ENCODE measurements at regions not wholly inside any gene's neighbourhood (a gene's known extent, or its start where the extent isn't known, plus 50 kb on each side); places are given as distances from the start of the nearest gene placed in this dataset.

DNA sequence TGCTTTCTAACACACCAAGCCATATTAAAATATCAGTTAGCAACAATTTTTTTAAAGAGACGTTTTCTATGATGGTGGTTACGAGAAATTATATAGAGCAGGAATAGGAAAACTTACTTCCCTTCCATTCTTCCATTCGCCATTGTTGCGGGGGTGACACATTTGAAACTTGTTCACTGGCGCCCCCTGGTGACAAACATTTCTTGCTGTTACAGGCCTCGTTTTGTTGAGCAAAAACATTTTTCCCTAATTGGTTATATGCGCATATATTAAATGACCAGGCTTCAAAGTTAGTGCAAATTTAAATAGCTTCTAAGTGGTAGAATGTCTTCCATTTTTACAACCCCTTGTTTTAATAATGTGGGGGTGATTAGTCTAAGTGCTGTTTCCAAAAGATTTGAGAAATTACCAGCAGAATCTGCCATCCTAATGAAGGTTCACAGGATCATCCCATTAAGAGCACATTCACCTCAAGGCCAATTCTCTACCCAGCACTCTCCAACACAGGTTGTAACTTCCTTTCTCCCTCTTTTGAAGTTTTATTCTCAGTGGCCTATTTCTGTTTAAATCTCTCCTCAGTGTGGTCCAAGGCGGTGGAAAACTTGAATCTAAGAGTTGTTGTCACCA lies 1124.7 kb downstream of the FLRT2 start:
- TF ChIP-seq, protein P1, sequence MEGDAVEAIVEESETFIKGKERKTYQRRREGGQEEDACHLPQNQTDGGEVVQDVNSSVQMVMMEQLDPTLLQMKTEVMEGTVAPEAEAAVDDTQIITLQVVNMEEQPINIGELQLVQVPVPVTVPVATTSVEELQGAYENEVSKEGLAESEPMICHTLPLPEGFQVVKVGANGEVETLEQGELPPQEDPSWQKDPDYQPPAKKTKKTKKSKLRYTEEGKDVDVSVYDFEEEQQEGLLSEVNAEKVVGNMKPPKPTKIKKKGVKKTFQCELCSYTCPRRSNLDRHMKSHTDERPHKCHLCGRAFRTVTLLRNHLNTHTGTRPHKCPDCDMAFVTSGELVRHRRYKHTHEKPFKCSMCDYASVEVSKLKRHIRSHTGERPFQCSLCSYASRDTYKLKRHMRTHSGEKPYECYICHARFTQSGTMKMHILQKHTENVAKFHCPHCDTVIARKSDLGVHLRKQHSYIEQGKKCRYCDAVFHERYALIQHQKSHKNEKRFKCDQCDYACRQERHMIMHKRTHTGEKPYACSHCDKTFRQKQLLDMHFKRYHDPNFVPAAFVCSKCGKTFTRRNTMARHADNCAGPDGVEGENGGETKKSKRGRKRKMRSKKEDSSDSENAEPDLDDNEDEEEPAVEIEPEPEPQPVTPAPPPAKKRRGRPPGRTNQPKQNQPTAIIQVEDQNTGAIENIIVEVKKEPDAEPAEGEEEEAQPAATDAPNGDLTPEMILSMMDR (conservative IDR thresholded peaks at IDR 0.05) = peak; percentile 63
- no peak for TF ChIP-seq EZH2 (IDR thresholded peaks at IDR 0.05; ENCODE audit: low read depth)

All from PC-9 (cell line).